HepG2 (cell line): ENCODE measurements at regions not wholly inside any gene's neighbourhood (a gene's known extent, or its start where the extent isn't known, plus 50 kb on each side); places are given as distances from the start of the nearest gene placed in this dataset.

Experiments used
- CHD4 ChIP-seq: fragments of 200-600 bp; sonication (generic); IDR thresholded peaks from 2 replicates; pipeline ENCODE4 v1.7.0; 2017; ENCODE audit warnings: mild to moderate bottlenecking, low read length, borderline replicate concordance
- HMG20B ChIP-seq: conservative IDR thresholded peaks from 2 replicates; pipeline ENCODE4 v1.6.1; 2016; ENCODE audit warnings: missing genetic modification reagents, missing compliant biosample characterization
- KLF15 ChIP-seq: sonication (generic); formaldehyde crosslinking; IDR thresholded peaks from 2 replicates; pipeline ENCODE4 v1.8.1; 2023; ENCODE audit warnings: borderline replicate concordance, mild to moderate bottlenecking, inconsistent platforms, missing genetic modification reagents, mixed read lengths
- MAFK ChIP-seq, 2 experiments: IDR thresholded peaks in 1 of 2; conservative IDR thresholded peaks in 1 of 2; 2 replicates each; pipeline ENCODE4 v1.6.1; 2011; ENCODE audit warnings: improper control_type of control experiment in 2 of 2, low read length in 2 of 2
- NFE2 ChIP-seq: sonication (generic); formaldehyde crosslinking; IDR thresholded peaks from 2 replicates; pipeline ENCODE4 v1.4.0; 2020; ENCODE audit warnings: missing genetic modification reagents
- RAD21 ChIP-seq: fragments of 450-650 bp; formaldehyde crosslinking; IDR thresholded peaks from 2 replicates; pipeline ENCODE4 v1.5.0; 2020; ENCODE audit warnings: mild to moderate bottlenecking
- REXO4 ChIP-seq: sonication (generic); formaldehyde crosslinking; IDR thresholded peaks from 2 replicates; pipeline ENCODE4 v1.8.0; 2022; ENCODE audit warnings: missing genetic modification reagents, mild to moderate bottlenecking, borderline replicate concordance
- SALL2 ChIP-seq: sonication (generic); formaldehyde crosslinking; IDR thresholded peaks from 2 replicates; pipeline ENCODE4 v1.8.1; 2023; ENCODE audit warnings: mild to moderate bottlenecking, missing genetic modification reagents, inconsistent platforms
- SNAPC2 ChIP-seq: sonication (generic); formaldehyde crosslinking; IDR thresholded peaks from 2 replicates; pipeline ENCODE4 v1.8.1; 2022; ENCODE audit warnings: mild to moderate bottlenecking, missing genetic modification reagents
- SRF ChIP-seq: IDR thresholded peaks from 2 replicates; pipeline ENCODE4 v1.6.1; 2011; ENCODE audit warnings: mild to moderate bottlenecking, low read depth, low read length, moderate library complexity
- SSRP1 ChIP-seq: IDR thresholded peaks from 2 replicates; pipeline ENCODE4 v1.6.1; 2016; ENCODE audit warnings: control low read depth
- ZNF577 ChIP-seq: sonication (generic); formaldehyde crosslinking; IDR thresholded peaks from 2 replicates; pipeline ENCODE4 v1.4.0; 2020; ENCODE audit warnings: mild to moderate bottlenecking, low read depth, missing genetic modification reagents, borderline replicate concordance
- ZNF709 ChIP-seq: sonication (generic); formaldehyde crosslinking; IDR thresholded peaks from 2 replicates; pipeline ENCODE4 v1.5.0; 2020; ENCODE audit warnings: mild to moderate bottlenecking, missing genetic modification reagents
- ZNF773 ChIP-seq: sonication (generic); formaldehyde crosslinking; IDR thresholded peaks from 2 replicates; pipeline ENCODE4 v1.4.0; 2020; ENCODE audit warnings: missing genetic modification reagents, borderline replicate concordance
- ZNF816 ChIP-seq: sonication (generic); formaldehyde crosslinking; IDR thresholded peaks from 2 replicates; pipeline ENCODE4 v1.8.0; 2022; ENCODE audit warnings: missing genetic modification reagents, mild to moderate bottlenecking, borderline replicate concordance
- TF ChIP-seq, protein P1 (sequence below): sonication (generic); formaldehyde crosslinking; IDR thresholded peaks from 2 replicates; pipeline ENCODE4 v1.8.0; 2022; ENCODE audit warnings: low read depth, missing genetic modification reagents

DNA sequence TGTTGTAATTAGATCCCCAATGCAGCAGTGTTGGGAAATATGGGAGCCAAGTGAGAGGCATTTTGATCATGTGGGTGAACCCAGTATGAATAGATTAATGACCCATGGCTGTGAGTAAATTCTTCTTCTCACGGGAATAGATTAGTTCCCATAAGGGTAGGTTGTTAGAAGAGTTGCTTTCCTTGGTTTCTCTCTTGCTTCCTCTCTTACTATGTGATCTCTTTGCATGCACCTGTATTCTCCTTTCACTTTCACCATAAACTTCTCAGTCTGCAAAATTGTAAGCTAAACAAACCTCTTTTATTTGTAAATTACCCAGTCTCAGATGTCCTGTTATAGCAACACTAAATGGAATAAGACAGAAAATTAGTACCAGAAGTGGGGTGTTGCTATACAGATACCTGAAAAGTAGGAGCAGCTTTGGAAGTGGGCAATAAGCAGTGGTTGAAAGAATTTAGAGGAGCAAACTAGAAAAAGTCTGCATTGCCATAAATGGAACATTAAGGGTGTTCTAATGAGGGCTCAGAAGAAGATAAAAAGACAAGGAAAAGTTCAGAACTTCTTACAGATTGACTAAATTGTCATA lies 1090.0 kb upstream of the ARRDC3 start (continued):
- TF ChIP-seq KLF15 (CRISPR knock-in tag) (no peak), SALL2 (CRISPR knock-in tag) (no peak), SSRP1 (CRISPR knock-in tag) (no peak), SRF (no peak), SNAPC2 (CRISPR knock-in tag) (no peak), CHD4 (no peak), NFE2 (no peak), REXO4 (CRISPR knock-in tag) (no peak), ZNF577 (CRISPR knock-in tag) (no peak), ZNF773 (CRISPR knock-in tag) (no peak), HMG20B (CRISPR knock-in tag) (no peak), ZNF709 (CRISPR knock-in tag) (no peak), MAFK (conservative IDR thresholded peaks at IDR 0.05 in 1 of 2, IDR thresholded peaks at IDR 0.05 in 1 of 2; ENCODE audit: low read length in 2 of 2) (no peak), RAD21 (CRISPR knock-in tag) (no peak), ZNF816 (CRISPR knock-in tag) (no peak)
- TF ChIP-seq, protein P1, sequence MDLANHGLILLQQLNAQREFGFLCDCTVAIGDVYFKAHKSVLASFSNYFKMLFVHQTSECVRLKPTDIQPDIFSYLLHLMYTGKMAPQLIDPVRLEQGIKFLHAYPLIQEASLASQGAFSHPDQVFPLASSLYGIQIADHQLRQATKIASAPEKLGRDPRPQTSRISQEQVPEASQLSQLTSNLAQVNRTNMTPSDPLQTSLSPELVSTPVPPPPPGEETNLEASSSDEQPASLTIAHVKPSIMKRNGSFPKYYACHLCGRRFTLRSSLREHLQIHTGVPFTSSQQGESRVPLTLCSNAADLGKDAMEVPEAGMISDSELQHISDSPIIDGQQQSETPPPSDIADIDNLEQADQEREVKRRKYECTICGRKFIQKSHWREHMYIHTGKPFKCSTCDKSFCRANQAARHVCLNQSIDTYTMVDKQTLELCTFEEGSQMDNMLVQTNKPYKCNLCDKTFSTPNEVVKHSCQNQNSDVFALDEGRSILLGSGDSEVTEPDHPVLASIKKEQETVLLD (CRISPR knock-in tag): no peak
